ENCODE measurements at regions not wholly inside any gene's neighbourhood (a gene's known extent, or its start where the extent isn't known, plus 50 kb on each side); places are given as distances from the start of the nearest gene placed in this dataset.
"Not testable (repeated sequence)": the region's sequence is repeated elsewhere in the genome, so short reads cannot be mapped to it uniquely, and the experiment has no call there.

- TF ChIP-seq, protein P1, sequence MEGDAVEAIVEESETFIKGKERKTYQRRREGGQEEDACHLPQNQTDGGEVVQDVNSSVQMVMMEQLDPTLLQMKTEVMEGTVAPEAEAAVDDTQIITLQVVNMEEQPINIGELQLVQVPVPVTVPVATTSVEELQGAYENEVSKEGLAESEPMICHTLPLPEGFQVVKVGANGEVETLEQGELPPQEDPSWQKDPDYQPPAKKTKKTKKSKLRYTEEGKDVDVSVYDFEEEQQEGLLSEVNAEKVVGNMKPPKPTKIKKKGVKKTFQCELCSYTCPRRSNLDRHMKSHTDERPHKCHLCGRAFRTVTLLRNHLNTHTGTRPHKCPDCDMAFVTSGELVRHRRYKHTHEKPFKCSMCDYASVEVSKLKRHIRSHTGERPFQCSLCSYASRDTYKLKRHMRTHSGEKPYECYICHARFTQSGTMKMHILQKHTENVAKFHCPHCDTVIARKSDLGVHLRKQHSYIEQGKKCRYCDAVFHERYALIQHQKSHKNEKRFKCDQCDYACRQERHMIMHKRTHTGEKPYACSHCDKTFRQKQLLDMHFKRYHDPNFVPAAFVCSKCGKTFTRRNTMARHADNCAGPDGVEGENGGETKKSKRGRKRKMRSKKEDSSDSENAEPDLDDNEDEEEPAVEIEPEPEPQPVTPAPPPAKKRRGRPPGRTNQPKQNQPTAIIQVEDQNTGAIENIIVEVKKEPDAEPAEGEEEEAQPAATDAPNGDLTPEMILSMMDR (IDR thresholded peaks at IDR 0.05): not testable (repeated sequence)
- TF ChIP-seq POLR2A (IDR thresholded peaks at IDR 0.05): not testable (repeated sequence)
Observed at GRCh38 chr2:142792328-142792727, 85.1 kb upstream of the KYNU start.

Data from adrenal gland (tissue), 5 donors.